GM13976 (cell line): ENCODE measurements at regions not wholly inside any gene's neighbourhood (a gene's known extent, or its start where the extent isn't known, plus 50 kb on each side); places are given as distances from the start of the nearest gene placed in this dataset.

Source experiments
- DNase-seq: peaks from one replicate; pipeline ENCODE4 v3.0.0; 2012; ENCODE audit warnings: low spot score
- CTCF ChIP-seq: IDR thresholded peaks from 2 replicates; pipeline ENCODE4 v1.5.1; 2012; ENCODE audit warnings: borderline replicate concordance, mild to moderate bottlenecking; ENCODE audit not compliant: insufficient read depth; ENCODE audit errors: extremely low read depth, missing control alignments, control extremely low read depth
- in situ Hi-C: fragments of 300-500 bp; cut with MboI; formaldehyde crosslinking; loops from one replicate; pipeline ENCODE4 v1.12.0; 2022; ENCODE audit warnings: low sequenced_read_pairs, mixed read lengths, inconsistent platforms; ENCODE audit not compliant: unreplicated experiment

- no peak for TF ChIP-seq CTCF
- no peak for DNase-seq
- in situ Hi-C loops = no loop called here
Measured at GRCh38 chr2:7272210-7272609, 355.0 kb downstream of the RNF144A start.

- no peak for DNase-seq
- no peak for TF ChIP-seq CTCF
- in situ Hi-C loops = no loop called here
Measured at GRCh38 chr2:7278984-7279383, 361.8 kb downstream of the RNF144A start.

GRCh38 chr2:7279421-7279949 is 362.3 kb downstream of the RNF144A start:
- no peak for DNase-seq
- in situ Hi-C loops = no loop called here
- TF ChIP-seq CTCF = no peak

- in situ Hi-C loops = no loop called here
- no peak for TF ChIP-seq CTCF
- no peak for DNase-seq
Measured at GRCh38 chr2:7280790-7281189, 363.6 kb downstream of the RNF144A start.

- no peak for TF ChIP-seq CTCF
- in situ Hi-C loops = no loop called here
- DNase-seq = no peak
Measured at GRCh38 chr2:7281231-7282201, 364.3 kb downstream of the RNF144A start.

GRCh38 chr2:7286120-7286519 is 368.9 kb downstream of the RNF144A start:
- TF ChIP-seq CTCF = no peak
- DNase-seq = no peak
- in situ Hi-C loops = no loop called here
